ENCODE measurements at regions not wholly inside any gene's neighbourhood (a gene's known extent, or its start where the extent isn't known, plus 50 kb on each side); places are given as distances from the start of the nearest gene placed in this dataset.

DNA sequence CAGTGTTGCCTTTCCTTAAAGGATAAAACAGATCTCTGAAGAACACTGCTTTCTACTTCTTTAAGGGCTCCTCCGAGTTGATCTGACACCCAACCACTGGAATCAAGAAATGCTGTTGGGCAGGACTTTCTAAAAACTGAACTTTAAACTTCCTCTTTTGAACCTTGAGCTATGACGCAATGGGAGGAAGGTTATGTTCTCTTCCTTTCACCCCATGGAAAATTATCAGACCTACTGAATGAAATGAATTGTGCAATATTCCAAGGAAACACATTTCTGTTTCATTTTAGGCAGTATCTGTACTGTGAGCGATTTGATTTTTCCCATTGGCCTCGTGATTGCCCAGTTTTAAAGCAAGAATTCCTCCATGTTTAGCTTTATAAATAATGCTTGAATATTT is 206.0 kb upstream of the PRR16 start:
- ChIA-PET CTCF (ENCODE audit: low intra/inter-chr PET ratio) (no interaction called here), POLR2A (interaction anchor here (0.7 kb wide), 1 partner anchor 31 kb away, joined by 3 read pairs; no protein-coding TSS in a partner anchor)
- ATAC-seq (no peak), FAIRE-seq (no peak), DNase-seq (ENCODE audit: extremely low read depth in 1 of 4, low spot score in 3 of 4) (no peak)
- no peaks in the 10 kb centered on the region for H3K79me2 ChIP-seq (ENCODE audit: control insufficient read depth, insufficient read depth, low read length)
- H2AFZ ChIP-seq (ENCODE audit: low read depth, low read length), result peak overlapping the region; percentile 15; the same call in 1 of the 2 replicates
- no peaks in the 10 kb centered on the region for H3K27me3 ChIP-seq (ENCODE audit: control insufficient read depth in 2 of 2, insufficient read depth in 2 of 2, low read length in 2 of 2)
- no TSS peak for BruUV-seq (replicated peaks)
- H3K36me3 ChIP-seq (ENCODE audit: control insufficient read depth, insufficient read depth, low read length), result no peaks in the 10 kb centered on the region
- no peak overlapping the region for H3K27ac ChIP-seq (ENCODE audit: extremely low read depth, low read depth, low read length)
- in situ Hi-C loops (cut with MboI) (no loop called here), intact Hi-C loops (cut with micrococcal nuclease) (no loop called here)
- TF ChIP-seq FOXK1 (CRISPR knock-in tag; IDR thresholded peaks at IDR 0.05; ENCODE audit: borderline replicate concordance) (no peak), PHB (CRISPR knock-in tag; IDR thresholded peaks at IDR 0.05) (no peak), ATF3 (IDR thresholded peaks at IDR 0.05) (peak; percentile 54; the same call in 1 of the 2 replicates), ATF3 (CRISPR knock-in tag; conservative IDR thresholded peaks at IDR 0.05) (no peak), NR2C1 (IDR thresholded peaks at IDR 0.05) (peak; percentile 41; the same call in 1 of the 2 replicates), NR2C1 (tag; IDR thresholded peaks at IDR 0.05) (peak; percentile 89), ZNF311 (CRISPR knock-in tag; IDR thresholded peaks at IDR 0.05) (peak; percentile 59; the same call in 1 of the 2 replicates), CEBPB (tag; IDR thresholded peaks at IDR 0.05) (peak; percentile 96), CEBPG (CRISPR knock-in tag; IDR thresholded peaks at IDR 0.05) (no peak), CEBPG (tag; conservative IDR thresholded peaks at IDR 0.05 in 1 of 2, IDR thresholded peaks at IDR 0.05 in 1 of 2) (peak; percentile 60 to 86), NR2C2 (CRISPR knock-in tag; IDR thresholded peaks at IDR 0.05) (no peak), NR2C2 (tag; IDR thresholded peaks at IDR 0.05) (peak; percentile 91), C11orf30 (IDR thresholded peaks at IDR 0.05; ENCODE audit: low read depth) (no peak), LARP7 (IDR thresholded peaks at IDR 0.05) (no peak), BRF1 (IDR thresholded peaks at IDR 0.05; ENCODE audit: borderline replicate concordance, extremely low read depth, insufficient read length) (no peak)
- TF ChIP-seq, protein P1, sequence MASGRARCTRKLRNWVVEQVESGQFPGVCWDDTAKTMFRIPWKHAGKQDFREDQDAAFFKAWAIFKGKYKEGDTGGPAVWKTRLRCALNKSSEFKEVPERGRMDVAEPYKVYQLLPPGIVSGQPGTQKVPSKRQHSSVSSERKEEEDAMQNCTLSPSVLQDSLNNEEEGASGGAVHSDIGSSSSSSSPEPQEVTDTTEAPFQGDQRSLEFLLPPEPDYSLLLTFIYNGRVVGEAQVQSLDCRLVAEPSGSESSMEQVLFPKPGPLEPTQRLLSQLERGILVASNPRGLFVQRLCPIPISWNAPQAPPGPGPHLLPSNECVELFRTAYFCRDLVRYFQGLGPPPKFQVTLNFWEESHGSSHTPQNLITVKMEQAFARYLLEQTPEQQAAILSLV (tag; IDR thresholded peaks at IDR 0.05), result peak; percentile 73; the same call in 1 of the 2 replicates
- TF ChIP-seq, protein P2, sequence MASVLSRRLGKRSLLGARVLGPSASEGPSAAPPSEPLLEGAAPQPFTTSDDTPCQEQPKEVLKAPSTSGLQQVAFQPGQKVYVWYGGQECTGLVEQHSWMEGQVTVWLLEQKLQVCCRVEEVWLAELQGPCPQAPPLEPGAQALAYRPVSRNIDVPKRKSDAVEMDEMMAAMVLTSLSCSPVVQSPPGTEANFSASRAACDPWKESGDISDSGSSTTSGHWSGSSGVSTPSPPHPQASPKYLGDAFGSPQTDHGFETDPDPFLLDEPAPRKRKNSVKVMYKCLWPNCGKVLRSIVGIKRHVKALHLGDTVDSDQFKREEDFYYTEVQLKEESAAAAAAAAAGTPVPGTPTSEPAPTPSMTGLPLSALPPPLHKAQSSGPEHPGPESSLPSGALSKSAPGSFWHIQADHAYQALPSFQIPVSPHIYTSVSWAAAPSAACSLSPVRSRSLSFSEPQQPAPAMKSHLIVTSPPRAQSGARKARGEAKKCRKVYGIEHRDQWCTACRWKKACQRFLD (CRISPR knock-in tag; IDR thresholded peaks at IDR 0.05), result no peak
- WGBS (ENCODE audit: insufficient coverage, low coverage, missing lambda C conversion rate), result 3% methylated on average over 4 of the region's 4 CpGs
- H3K9me3 ChIP-seq (replicated peaks; ENCODE audit: control insufficient read depth, insufficient read depth, low read depth, low read length), result no peaks in the 10 kb centered on the region; the same call in 1 of the 2 replicates
- no peaks in the 10 kb centered on the region for H3K4me1 ChIP-seq (replicated peaks in 1 of 2; ENCODE audit: control insufficient read depth in 2 of 2, insufficient read depth in 2 of 2, low read length in 2 of 2)
- H3K4me3 ChIP-seq, result no peak overlapping the region
- H3K9ac ChIP-seq (ENCODE audit: insufficient read depth in 1 of 2, low read depth in 2 of 2, low read length in 2 of 2), result no peak overlapping the region
- no peaks in the 10 kb centered on the region for H3K9me1 ChIP-seq (ENCODE audit: control insufficient read depth, insufficient read depth, low read length)
- no peak overlapping the region for H3K4me2 ChIP-seq (ENCODE audit: insufficient read depth, low read length)
- no peaks in the 10 kb centered on the region for H4K20me1 ChIP-seq (replicated peaks; ENCODE audit: control insufficient read depth, insufficient read depth, low read length)

All from K562 (cell line).